AG09319 (cell line): ENCODE measurements at regions not wholly inside any gene's neighbourhood (a gene's known extent, or its start where the extent isn't known, plus 50 kb on each side); places are given as distances from the start of the nearest gene placed in this dataset.

Experiments
- DNase-seq: peaks from one replicate; pipeline ENCODE4 v3.0.0-alpha.2; 2010; ENCODE audit warnings: low read depth; ENCODE audit errors: extremely low read depth
- TF ChIP-seq, protein P1 (sequence below): IDR thresholded peaks from 2 replicates; pipeline ENCODE4 v1.5.1; 2011; ENCODE audit warnings: low read depth, mild to moderate bottlenecking, inconsistent platforms, low read length, moderate library complexity

GRCh38 chr12:115439008-115439601 is 755.1 kb upstream of the TBX3 start:
- DNase-seq = no peak

GRCh38 chr12:115438314-115438713 is 754.3 kb upstream of the TBX3 start:
- TF ChIP-seq, protein P1, sequence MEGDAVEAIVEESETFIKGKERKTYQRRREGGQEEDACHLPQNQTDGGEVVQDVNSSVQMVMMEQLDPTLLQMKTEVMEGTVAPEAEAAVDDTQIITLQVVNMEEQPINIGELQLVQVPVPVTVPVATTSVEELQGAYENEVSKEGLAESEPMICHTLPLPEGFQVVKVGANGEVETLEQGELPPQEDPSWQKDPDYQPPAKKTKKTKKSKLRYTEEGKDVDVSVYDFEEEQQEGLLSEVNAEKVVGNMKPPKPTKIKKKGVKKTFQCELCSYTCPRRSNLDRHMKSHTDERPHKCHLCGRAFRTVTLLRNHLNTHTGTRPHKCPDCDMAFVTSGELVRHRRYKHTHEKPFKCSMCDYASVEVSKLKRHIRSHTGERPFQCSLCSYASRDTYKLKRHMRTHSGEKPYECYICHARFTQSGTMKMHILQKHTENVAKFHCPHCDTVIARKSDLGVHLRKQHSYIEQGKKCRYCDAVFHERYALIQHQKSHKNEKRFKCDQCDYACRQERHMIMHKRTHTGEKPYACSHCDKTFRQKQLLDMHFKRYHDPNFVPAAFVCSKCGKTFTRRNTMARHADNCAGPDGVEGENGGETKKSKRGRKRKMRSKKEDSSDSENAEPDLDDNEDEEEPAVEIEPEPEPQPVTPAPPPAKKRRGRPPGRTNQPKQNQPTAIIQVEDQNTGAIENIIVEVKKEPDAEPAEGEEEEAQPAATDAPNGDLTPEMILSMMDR = no peak
- DNase-seq = no peak

More at GRCh38 chr12:115439008-115439601, 755.1 kb upstream of the TBX3 start:
- TF ChIP-seq, protein P1 = no peak

DNA sequence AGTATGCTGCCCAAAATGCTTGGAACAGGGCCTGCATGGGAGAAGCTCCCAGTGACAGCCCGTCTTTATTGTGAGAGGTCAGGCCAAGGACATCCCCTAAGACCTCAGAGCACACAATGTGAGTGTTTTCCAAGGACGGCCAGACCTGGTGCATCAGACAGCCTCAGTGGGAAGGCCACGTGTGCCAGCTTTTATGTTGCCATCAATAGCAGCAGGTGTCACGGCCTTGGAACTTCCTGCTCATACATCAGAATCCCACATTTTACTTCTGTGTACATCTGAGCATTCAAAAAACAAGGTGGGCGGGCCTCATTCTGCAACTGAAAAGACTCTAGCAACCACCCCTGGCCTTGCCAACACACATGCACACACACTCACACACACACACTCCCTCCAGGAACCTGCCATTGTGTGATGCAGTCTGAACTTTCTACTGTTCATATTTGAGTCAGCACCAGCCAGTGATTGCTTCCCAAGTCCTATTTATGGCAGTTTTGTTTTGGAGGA is 753.1 kb upstream of the TBX3 start:
- DNase-seq = no peak
- TF ChIP-seq, protein P1 = no peak

- TF ChIP-seq, protein P1 = no peak
- no peak for DNase-seq
Measured at GRCh38 chr12:115433014-115433634, 749.1 kb upstream of the TBX3 start.

DNA sequence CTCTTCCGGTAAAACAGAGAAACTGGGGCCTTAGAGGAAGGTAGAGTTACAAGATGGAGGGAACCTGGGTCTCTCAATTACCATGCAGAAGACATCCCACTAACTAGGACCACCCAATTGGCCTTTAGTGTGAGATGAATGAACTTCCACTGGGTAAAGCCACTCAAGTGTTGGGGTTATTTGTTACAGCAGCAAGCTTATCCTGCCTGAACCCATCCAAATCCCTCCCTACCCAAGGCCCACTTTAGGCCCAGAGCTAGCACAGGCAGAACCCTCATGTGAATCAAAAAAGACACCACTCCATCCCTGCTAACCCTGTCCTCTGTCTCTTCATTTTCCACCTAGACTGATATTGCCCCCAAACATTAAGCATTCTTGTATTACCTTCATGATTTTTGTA is 746.7 kb upstream of the TBX3 start:
- TF ChIP-seq, protein P1 = no peak
- DNase-seq = no peak

GRCh38 chr12:115426732-115427131 is 742.8 kb upstream of the TBX3 start:
- TF ChIP-seq, protein P1 = no peak
- no peak for DNase-seq

DNA sequence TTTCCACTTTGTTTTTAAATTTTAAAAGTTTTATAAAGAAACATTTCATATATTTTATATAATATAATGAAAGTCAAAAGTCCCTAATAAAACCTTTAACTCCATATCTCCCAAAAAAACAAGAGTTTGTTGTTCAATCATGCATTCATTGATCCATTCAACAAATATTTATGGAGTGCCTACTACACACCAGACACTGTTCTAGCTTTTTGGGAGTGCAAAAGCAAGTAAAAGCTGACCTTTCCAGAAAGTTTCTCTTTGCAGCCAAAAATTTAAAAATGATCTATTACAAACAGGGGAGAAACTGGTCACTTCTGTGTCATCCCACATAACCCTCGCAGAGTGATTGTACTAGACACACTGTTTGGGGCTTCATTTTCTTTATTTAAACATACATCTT is 740.0 kb upstream of the TBX3 start:
- DNase-seq = no peak
- TF ChIP-seq, protein P1 = no peak
